ENCODE measurements at regions not wholly inside any gene's neighbourhood (a gene's known extent, or its start where the extent isn't known, plus 50 kb on each side); places are given as distances from the start of the nearest gene placed in this dataset.

DNA sequence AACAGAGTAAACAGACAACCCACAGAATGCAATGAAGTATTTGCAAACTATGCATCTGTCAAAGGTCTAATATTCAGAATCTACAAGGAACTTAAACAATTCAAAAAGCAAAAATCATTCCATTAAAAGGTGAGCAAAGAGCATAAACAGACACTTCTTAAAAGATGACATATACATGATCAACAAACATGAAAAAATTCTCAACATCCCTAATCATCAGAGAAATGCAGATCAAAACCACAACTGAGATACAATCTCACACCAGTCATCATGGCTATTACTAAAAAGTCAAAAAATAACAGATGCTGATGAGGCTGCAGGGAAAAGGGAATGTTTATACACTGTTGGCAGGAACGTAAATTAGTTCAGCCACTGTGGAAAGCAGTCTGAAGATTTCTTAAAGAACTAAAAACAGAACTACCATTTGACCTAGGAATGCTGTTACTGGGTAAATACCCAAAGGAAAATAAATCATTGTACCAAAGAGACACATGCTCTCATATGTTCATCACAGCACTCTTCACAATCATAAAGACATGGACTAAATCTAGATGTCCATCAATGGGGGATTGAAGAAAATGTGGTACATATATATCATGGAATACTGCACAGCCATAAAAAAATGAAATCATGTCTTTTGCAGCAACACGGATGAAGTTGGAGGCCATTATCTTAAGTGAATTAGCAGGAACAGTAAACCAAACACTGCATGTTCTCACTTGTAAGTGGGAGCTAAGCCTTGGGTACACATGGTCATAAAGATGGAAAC, 393.3 kb upstream of the CBLB start:
- Histone ChIP-seq H3K36me3 (no peaks in the 10 kb centered on the region), H3K27ac (no peak overlapping the region), H3K27me3 (ENCODE audit: insufficient read depth, low read depth, severe bottlenecking) (no peaks in the 10 kb centered on the region), H3K9me3 (ENCODE audit: severe bottlenecking) (no peaks in the 10 kb centered on the region), H3K4me3 (ENCODE audit: low read depth, low read length) (no peak overlapping the region)
- TF ChIP-seq, protein P1, sequence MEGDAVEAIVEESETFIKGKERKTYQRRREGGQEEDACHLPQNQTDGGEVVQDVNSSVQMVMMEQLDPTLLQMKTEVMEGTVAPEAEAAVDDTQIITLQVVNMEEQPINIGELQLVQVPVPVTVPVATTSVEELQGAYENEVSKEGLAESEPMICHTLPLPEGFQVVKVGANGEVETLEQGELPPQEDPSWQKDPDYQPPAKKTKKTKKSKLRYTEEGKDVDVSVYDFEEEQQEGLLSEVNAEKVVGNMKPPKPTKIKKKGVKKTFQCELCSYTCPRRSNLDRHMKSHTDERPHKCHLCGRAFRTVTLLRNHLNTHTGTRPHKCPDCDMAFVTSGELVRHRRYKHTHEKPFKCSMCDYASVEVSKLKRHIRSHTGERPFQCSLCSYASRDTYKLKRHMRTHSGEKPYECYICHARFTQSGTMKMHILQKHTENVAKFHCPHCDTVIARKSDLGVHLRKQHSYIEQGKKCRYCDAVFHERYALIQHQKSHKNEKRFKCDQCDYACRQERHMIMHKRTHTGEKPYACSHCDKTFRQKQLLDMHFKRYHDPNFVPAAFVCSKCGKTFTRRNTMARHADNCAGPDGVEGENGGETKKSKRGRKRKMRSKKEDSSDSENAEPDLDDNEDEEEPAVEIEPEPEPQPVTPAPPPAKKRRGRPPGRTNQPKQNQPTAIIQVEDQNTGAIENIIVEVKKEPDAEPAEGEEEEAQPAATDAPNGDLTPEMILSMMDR (IDR thresholded peaks at IDR 0.05; ENCODE audit: low read depth, low read length): no peak
- no peak for DNase-seq

DNA sequence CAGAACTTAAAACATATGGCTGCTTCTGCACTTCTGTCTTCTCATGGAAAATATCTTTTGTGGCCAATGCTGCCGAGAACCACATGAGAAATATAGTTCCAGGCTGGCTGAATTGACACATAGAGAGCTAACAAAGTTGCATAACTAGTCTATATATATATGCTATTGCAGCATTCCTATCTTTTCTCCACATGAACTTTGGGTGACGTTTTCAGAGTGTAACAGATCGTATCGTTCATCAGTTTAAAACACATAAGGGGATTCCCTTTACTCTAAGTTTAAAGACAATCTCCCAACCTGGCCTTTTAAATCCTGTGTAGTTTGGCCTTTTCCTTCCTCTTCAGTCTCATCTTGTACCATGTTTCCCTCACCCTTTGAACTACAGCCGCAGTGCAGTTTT, 394.2 kb upstream of the CBLB start:
- H3K4me3 ChIP-seq (ENCODE audit: low read depth, low read length): no peak overlapping the region
- no peak overlapping the region for H3K27ac ChIP-seq
- no peaks in the 10 kb centered on the region for H3K36me3 ChIP-seq
- no peaks in the 10 kb centered on the region for H3K27me3 ChIP-seq (ENCODE audit: insufficient read depth, low read depth, severe bottlenecking)
- TF ChIP-seq, protein P1 (IDR thresholded peaks at IDR 0.05; ENCODE audit: low read depth, low read length): no peak
- DNase-seq: no peak
- H3K9me3 ChIP-seq (ENCODE audit: severe bottlenecking): no peaks in the 10 kb centered on the region

DNA sequence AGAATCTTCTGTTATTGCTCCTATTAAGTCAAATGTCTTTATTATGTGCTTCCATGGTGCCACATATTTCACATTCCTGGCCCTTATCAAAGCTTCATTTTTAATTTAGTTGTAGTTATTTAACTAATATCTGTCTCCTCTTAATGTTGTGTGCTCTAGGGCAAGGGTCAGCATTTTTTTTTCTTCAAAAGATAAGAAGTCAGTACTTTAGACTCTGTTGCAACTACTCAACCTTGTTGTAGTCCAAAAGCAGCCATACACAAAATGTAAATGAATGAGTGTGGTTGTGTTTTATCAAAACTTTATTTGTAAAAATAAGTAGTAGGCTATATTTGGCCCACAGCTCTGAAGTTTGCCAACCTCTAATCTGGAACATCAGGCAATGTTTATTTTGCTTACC, 394.7 kb upstream of the CBLB start:
- Histone ChIP-seq H3K9me3 (ENCODE audit: severe bottlenecking) (no peaks in the 10 kb centered on the region), H3K27ac (no peak overlapping the region), H3K4me3 (ENCODE audit: low read depth, low read length) (no peak overlapping the region), H3K27me3 (ENCODE audit: insufficient read depth, low read depth, severe bottlenecking) (no peaks in the 10 kb centered on the region), H3K36me3 (no peaks in the 10 kb centered on the region)
- TF ChIP-seq, protein P1 (IDR thresholded peaks at IDR 0.05; ENCODE audit: low read depth, low read length): no peak
- no peak for DNase-seq

DNA sequence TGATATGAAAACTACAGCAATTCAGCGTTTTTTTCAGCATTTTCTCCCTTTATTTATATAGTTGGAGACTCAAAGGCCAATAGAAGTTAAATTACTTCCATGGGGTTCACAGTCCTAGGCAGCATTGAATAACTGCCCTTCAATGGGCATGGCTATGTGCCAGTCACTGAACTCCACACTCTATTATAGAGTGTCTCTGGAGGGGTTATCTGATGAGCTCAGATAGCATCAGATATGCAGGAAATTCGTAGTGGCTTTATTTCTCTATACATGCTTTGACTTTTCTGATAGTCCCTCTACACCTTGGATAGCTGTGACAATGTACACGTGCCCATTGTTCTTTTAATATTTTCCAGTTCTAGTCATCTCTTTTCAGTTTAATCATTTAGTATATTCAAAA, 396.9 kb upstream of the CBLB start:
- Histone ChIP-seq H3K36me3 (no peaks in the 10 kb centered on the region), H3K27me3 (ENCODE audit: insufficient read depth, low read depth, severe bottlenecking) (no peaks in the 10 kb centered on the region), H3K27ac (no peak overlapping the region), H3K9me3 (ENCODE audit: severe bottlenecking) (no peaks in the 10 kb centered on the region), H3K4me3 (ENCODE audit: low read depth, low read length) (no peak overlapping the region)
- DNase-seq: no peak
- TF ChIP-seq, protein P1 (IDR thresholded peaks at IDR 0.05; ENCODE audit: low read depth, low read length): no peak

DNA sequence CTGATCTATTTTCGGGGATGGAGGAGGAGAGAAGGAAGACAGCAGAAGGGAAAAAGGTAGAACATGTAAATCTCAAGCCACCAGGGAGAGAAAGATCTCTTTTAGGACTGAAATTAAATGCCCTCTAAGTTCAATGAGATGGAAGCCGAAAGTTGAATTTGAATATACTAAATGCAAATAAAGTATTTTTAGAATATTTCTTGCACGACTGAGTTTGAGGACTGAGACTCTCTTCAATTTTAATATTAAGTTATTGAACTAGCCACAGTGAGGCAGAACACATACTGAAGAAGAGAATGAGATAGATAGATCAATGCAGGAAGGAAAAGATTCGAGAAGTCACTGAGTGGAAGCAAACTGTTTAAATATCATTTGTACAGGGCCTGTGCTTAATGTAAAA, 399.9 kb upstream of the CBLB start:
- DNase-seq: no peak
- Histone ChIP-seq H3K36me3 (no peaks in the 10 kb centered on the region), H3K9me3 (ENCODE audit: severe bottlenecking) (no peaks in the 10 kb centered on the region), H3K4me3 (ENCODE audit: low read depth, low read length) (no peak overlapping the region), H3K27ac (no peak overlapping the region), H3K27me3 (ENCODE audit: insufficient read depth, low read depth, severe bottlenecking) (no peaks in the 10 kb centered on the region)
- TF ChIP-seq, protein P1 (IDR thresholded peaks at IDR 0.05; ENCODE audit: low read depth, low read length): no peak

DNA sequence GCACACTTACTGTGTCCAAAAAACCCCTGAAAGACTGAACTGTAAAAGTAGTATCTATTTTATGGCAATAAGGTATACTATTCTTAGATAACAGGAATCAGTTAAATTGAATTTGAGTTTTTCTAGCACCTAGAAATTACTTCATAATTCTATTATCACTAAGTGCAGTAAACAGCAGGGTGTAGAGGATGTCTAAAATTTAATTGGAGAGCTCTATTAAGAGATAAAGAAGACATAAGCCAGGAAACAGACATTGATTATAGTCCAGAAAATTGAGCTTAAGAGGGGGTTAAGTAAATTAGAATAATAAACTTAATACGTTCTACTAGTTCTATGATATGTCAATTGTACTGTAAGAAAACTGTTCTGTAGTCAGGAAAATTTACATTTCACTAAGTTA, 403.5 kb upstream of the CBLB start:
- Histone ChIP-seq H3K36me3 (no peaks in the 10 kb centered on the region), H3K9me3 (ENCODE audit: severe bottlenecking) (no peaks in the 10 kb centered on the region), H3K4me3 (ENCODE audit: low read depth, low read length) (no peak overlapping the region), H3K27ac (no peak overlapping the region), H3K27me3 (ENCODE audit: insufficient read depth, low read depth, severe bottlenecking) (no peaks in the 10 kb centered on the region)
- TF ChIP-seq, protein P1 (IDR thresholded peaks at IDR 0.05; ENCODE audit: low read depth, low read length): no peak
- DNase-seq: no peak
